ENCODE measurements at regions not wholly inside any gene's neighbourhood (a gene's known extent, or its start where the extent isn't known, plus 50 kb on each side); places are given as distances from the start of the nearest gene placed in this dataset.

GRCh38 chr12:125295550-125295949 is 230.3 kb downstream of the AACS start:
- no peak overlapping the region for H2BK5ac ChIP-seq (ENCODE audit: low read length)

GRCh38 chr12:125296701-125297100 is 231.5 kb downstream of the AACS start:
- Histone ChIP-seq H3K9ac (ENCODE audit: low read depth, low read length, poor library complexity) (no peak overlapping the region), H3K23ac (ENCODE audit: low read depth, low read length, poor library complexity) (no peak overlapping the region), H2BK12ac (ENCODE audit: low read length) (no peak overlapping the region), H3K36me3 (replicated peaks in 1 of 2; ENCODE audit: control insufficient read depth in 2 of 2, insufficient read depth in 2 of 2, low read length in 2 of 2) (no peaks in the 10 kb centered on the region), H3K79me1 (ENCODE audit: low read depth, low read length) (peaks cover 6% of the 10 kb centered on the region), H2BK5ac (ENCODE audit: low read length) (peak overlapping the region; percentile 67), H2BK15ac (ENCODE audit: low read length) (no peak overlapping the region), H3K27ac (replicated peaks; ENCODE audit: low read length) (no peak overlapping the region), H3K4me1 (ENCODE audit: control insufficient read depth in 2 of 2, insufficient read depth in 1 of 2, low read depth in 1 of 2, low read length in 2 of 2) (peaks cover 0 to 13% of the 10 kb centered on the region in 2 donors), H3K4me2 (ENCODE audit: insufficient read depth, low read length, poor library complexity, severe bottlenecking) (no peak overlapping the region), H3K4me3 (ENCODE audit: low read length in 2 of 2) (no peak overlapping the region), H3K4ac (ENCODE audit: low read length) (no peak overlapping the region), H3K18ac (ENCODE audit: low read length) (peak overlapping the region; percentile 48), H2BK120ac (ENCODE audit: low read depth, low read length) (no peak overlapping the region), H3K14ac (ENCODE audit: low read length) (no peak overlapping the region), H2AK5ac (ENCODE audit: low read depth, low read length) (peak overlapping the region; percentile 46), H4K8ac (ENCODE audit: low read depth, low read length) (no peak overlapping the region), H2AFZ (ENCODE audit: low read length) (no peak overlapping the region), H3K9me3 (replicated peaks in 1 of 2; ENCODE audit: control insufficient read depth in 2 of 2, insufficient read depth in 1 of 2, low read depth in 1 of 2, low read length in 2 of 2) (no peaks in the 10 kb centered on the region), H4K91ac (ENCODE audit: low read depth, low read length, poor library complexity) (no peak overlapping the region), H3K27me3 (ENCODE audit: control insufficient read depth in 3 of 3, insufficient read depth in 3 of 3, low read depth in 1 of 3, low read length in 3 of 3) (no peaks in the 10 kb centered on the region)
- WGBS, 2 donors (ENCODE audit: extremely low coverage in 2 of 2, insufficient read length in 2 of 2, insufficient replicate concordance in 1 of 2), result no CpG with 5 or more reads among the region's 9 CpGs
- no peak for DNase-seq (ENCODE audit: low spot score)

More at GRCh38 chr12:125295550-125295949, 230.3 kb downstream of the AACS start:
- Histone ChIP-seq H3K14ac (ENCODE audit: low read length) (no peak overlapping the region), H2AFZ (ENCODE audit: low read length) (no peak overlapping the region), H3K4ac (ENCODE audit: low read length) (no peak overlapping the region), H3K4me2 (ENCODE audit: insufficient read depth, low read length, poor library complexity, severe bottlenecking) (no peak overlapping the region), H4K91ac (ENCODE audit: low read depth, low read length, poor library complexity) (no peak overlapping the region), H3K27ac (replicated peaks; ENCODE audit: low read length) (no peak overlapping the region), H3K4me3 (ENCODE audit: low read length in 2 of 2) (no peak overlapping the region), H2BK15ac (ENCODE audit: low read length) (no peak overlapping the region), H4K8ac (ENCODE audit: low read depth, low read length) (no peak overlapping the region), H3K18ac (ENCODE audit: low read length) (no peak overlapping the region), H2BK120ac (ENCODE audit: low read depth, low read length) (no peak overlapping the region), H3K23ac (ENCODE audit: low read depth, low read length, poor library complexity) (no peak overlapping the region), H2BK12ac (ENCODE audit: low read length) (no peak overlapping the region), H3K9me3 (replicated peaks in 1 of 2; ENCODE audit: control insufficient read depth in 2 of 2, insufficient read depth in 1 of 2, low read depth in 1 of 2, low read length in 2 of 2) (no peaks in the 10 kb centered on the region), H3K27me3 (ENCODE audit: control insufficient read depth in 3 of 3, insufficient read depth in 3 of 3, low read depth in 1 of 3, low read length in 3 of 3) (no peaks in the 10 kb centered on the region), H3K9ac (ENCODE audit: low read depth, low read length, poor library complexity) (no peak overlapping the region), H3K36me3 (replicated peaks in 1 of 2; ENCODE audit: control insufficient read depth in 2 of 2, insufficient read depth in 2 of 2, low read length in 2 of 2) (no peaks in the 10 kb centered on the region), H2AK5ac (ENCODE audit: low read depth, low read length) (no peak overlapping the region), H3K79me1 (ENCODE audit: low read depth, low read length) (peaks cover 6% of the 10 kb centered on the region), H3K4me1 (ENCODE audit: control insufficient read depth in 2 of 2, insufficient read depth in 1 of 2, low read depth in 1 of 2, low read length in 2 of 2) (peaks cover 0 to 13% of the 10 kb centered on the region in 2 donors)
- DNase-seq (ENCODE audit: low spot score), result no peak
- WGBS, 2 donors (ENCODE audit: extremely low coverage in 2 of 2, insufficient read length in 2 of 2, insufficient replicate concordance in 1 of 2), result no CpG with 5 or more reads among the region's 5 CpGs

- peaks cover 0 to 10% of the 10 kb centered on the region in 2 donors for H3K4me1 ChIP-seq (ENCODE audit: control insufficient read depth in 2 of 2, insufficient read depth in 1 of 2, low read depth in 1 of 2, low read length in 2 of 2)
- H3K4me2 ChIP-seq (ENCODE audit: insufficient read depth, low read length, poor library complexity, severe bottlenecking), result no peak overlapping the region
- H3K36me3 ChIP-seq (replicated peaks in 1 of 2; ENCODE audit: control insufficient read depth in 2 of 2, insufficient read depth in 2 of 2, low read length in 2 of 2), result no peaks in the 10 kb centered on the region
- no peak overlapping the region for H2BK12ac ChIP-seq (ENCODE audit: low read length)
- no peak overlapping the region for H3K4me3 ChIP-seq (ENCODE audit: low read length in 2 of 2)
- H2AK5ac ChIP-seq (ENCODE audit: low read depth, low read length), result peak overlapping the region; percentile 89
- H3K23ac ChIP-seq (ENCODE audit: low read depth, low read length, poor library complexity), result peak overlapping the region; percentile 40
- no peak for DNase-seq (ENCODE audit: low spot score)
- WGBS, 2 donors (ENCODE audit: extremely low coverage in 2 of 2, insufficient read length in 2 of 2, insufficient replicate concordance in 1 of 2), result no CpG with 5 or more reads among the region's 9 CpGs
- no peak overlapping the region for H3K27ac ChIP-seq (replicated peaks; ENCODE audit: low read length)
- H2BK5ac ChIP-seq (ENCODE audit: low read length), result no peak overlapping the region
- H3K4ac ChIP-seq (ENCODE audit: low read length), result no peak overlapping the region
- H4K8ac ChIP-seq (ENCODE audit: low read depth, low read length), result no peak overlapping the region
- peak overlapping the region; percentile 13 for H3K18ac ChIP-seq (ENCODE audit: low read length)
- H3K14ac ChIP-seq (ENCODE audit: low read length), result no peak overlapping the region
- H3K79me1 ChIP-seq (ENCODE audit: low read depth, low read length), result peaks cover 3% of the 10 kb centered on the region
- no peaks in the 10 kb centered on the region for H3K27me3 ChIP-seq (ENCODE audit: control insufficient read depth in 3 of 3, insufficient read depth in 3 of 3, low read depth in 1 of 3, low read length in 3 of 3)
- no peak overlapping the region for H3K9ac ChIP-seq (ENCODE audit: low read depth, low read length, poor library complexity)
- H2BK120ac ChIP-seq (ENCODE audit: low read depth, low read length), result no peak overlapping the region
- peaks cover 0 to 2% of the 10 kb centered on the region in 2 donors for H3K9me3 ChIP-seq (replicated peaks in 1 of 2; ENCODE audit: control insufficient read depth in 2 of 2, insufficient read depth in 1 of 2, low read depth in 1 of 2, low read length in 2 of 2)
- H4K91ac ChIP-seq (ENCODE audit: low read depth, low read length, poor library complexity), result no peak overlapping the region
- peak overlapping the region; percentile 23 for H2BK15ac ChIP-seq (ENCODE audit: low read length)
- H2AFZ ChIP-seq (ENCODE audit: low read length), result no peak overlapping the region
These were observed 234.6 kb downstream of the AACS start for GRCh38 chr12:125299840-125300239.

- H4K91ac ChIP-seq (ENCODE audit: low read depth, low read length, poor library complexity), result no peak overlapping the region
- no peak overlapping the region for H3K14ac ChIP-seq (ENCODE audit: low read length)
- H2BK5ac ChIP-seq (ENCODE audit: low read length), result no peak overlapping the region
- H3K4me2 ChIP-seq (ENCODE audit: insufficient read depth, low read length, poor library complexity, severe bottlenecking), result no peak overlapping the region
- DNase-seq (ENCODE audit: low spot score), result no peak
- peak overlapping the region; percentile 52 for H2AK5ac ChIP-seq (ENCODE audit: low read depth, low read length)
- H4K8ac ChIP-seq (ENCODE audit: low read depth, low read length), result no peak overlapping the region
- H2BK12ac ChIP-seq (ENCODE audit: low read length), result no peak overlapping the region
- peaks cover 0 to 10% of the 10 kb centered on the region in 2 donors for H3K4me1 ChIP-seq (ENCODE audit: control insufficient read depth in 2 of 2, insufficient read depth in 1 of 2, low read depth in 1 of 2, low read length in 2 of 2)
- no peak overlapping the region for H3K23ac ChIP-seq (ENCODE audit: low read depth, low read length, poor library complexity)
- H3K36me3 ChIP-seq (replicated peaks in 1 of 2; ENCODE audit: control insufficient read depth in 2 of 2, insufficient read depth in 2 of 2, low read length in 2 of 2), result no peaks in the 10 kb centered on the region
- H3K27me3 ChIP-seq (ENCODE audit: control insufficient read depth in 3 of 3, insufficient read depth in 3 of 3, low read depth in 1 of 3, low read length in 3 of 3), result no peaks in the 10 kb centered on the region
- no peak overlapping the region for H2BK15ac ChIP-seq (ENCODE audit: low read length)
- H3K79me1 ChIP-seq (ENCODE audit: low read depth, low read length), result peaks cover 3% of the 10 kb centered on the region
- H2AFZ ChIP-seq (ENCODE audit: low read length), result no peak overlapping the region
- H2BK120ac ChIP-seq (ENCODE audit: low read depth, low read length), result no peak overlapping the region
- WGBS, 2 donors (ENCODE audit: extremely low coverage in 2 of 2, insufficient read length in 2 of 2, insufficient replicate concordance in 1 of 2), result no CpG with 5 or more reads among the region's 3 CpGs
- no peak overlapping the region for H3K27ac ChIP-seq (replicated peaks; ENCODE audit: low read length)
- H3K4ac ChIP-seq (ENCODE audit: low read length), result no peak overlapping the region
- H3K9me3 ChIP-seq (replicated peaks in 1 of 2; ENCODE audit: control insufficient read depth in 2 of 2, insufficient read depth in 1 of 2, low read depth in 1 of 2, low read length in 2 of 2), result peaks cover 0 to 2% of the 10 kb centered on the region in 2 donors
- no peak overlapping the region for H3K18ac ChIP-seq (ENCODE audit: low read length)
- no peak overlapping the region for H3K4me3 ChIP-seq (ENCODE audit: low read length in 2 of 2)
- H3K9ac ChIP-seq (ENCODE audit: low read depth, low read length, poor library complexity), result no peak overlapping the region
These were observed 235.0 kb downstream of the AACS start for GRCh38 chr12:125300249-125300648.
